HEK293 (cell line): ENCODE measurements at regions not wholly inside any gene's neighbourhood (a gene's known extent, or its start where the extent isn't known, plus 50 kb on each side); places are given as distances from the start of the nearest gene placed in this dataset.

Source experiments
- CTCF ChIA-PET: fragments of 350-600 bp; formaldehyde crosslinking; extraction: SDS; loops from one replicate; lab custom pipeline; 2021; ENCODE audit warnings: antibody characterized with exemption; lab: Yijun Ruan, JAX
- POLR2A ChIA-PET: fragments of 300-600 bp; formaldehyde crosslinking; extraction: SDS; loops from one replicate; lab custom pipeline; 2020; ENCODE audit warnings: antibody characterized with exemption, inconsistent platforms; lab: Yijun Ruan, JAX
- H3K27ac ChIP-seq: fragments of 200-500 bp; sonication (Bioruptor generic); 2 replicates; pipeline ENCODE4 v1.5.1; 2014; ENCODE audit warnings: low read depth, low read length, control low read depth, inconsistent platforms; ENCODE audit errors: extremely low read depth
- H3K36me3 ChIP-seq, 2 experiments: fragments of 200-500 bp in 1 of 2; sonication (Bioruptor generic) in 1 of 2; 1 replicate in 1 of 2; 2 replicates in 1 of 2; pipeline ENCODE4 v1.5.1; 2014 to 2017; ENCODE audit warnings: inconsistent platforms in 2 of 2, low read length in 2 of 2; ENCODE audit not compliant: control insufficient read depth in 2 of 2, insufficient read depth in 1 of 2
- H3K4me1 ChIP-seq: fragments of 200-500 bp; sonication (Bioruptor generic); 2 replicates; pipeline ENCODE4 v1.5.1; 2014; ENCODE audit warnings: mild to moderate bottlenecking, low read length, inconsistent platforms; ENCODE audit not compliant: control insufficient read depth, insufficient read depth
- H3K4me3 ChIP-seq: 2 replicates; pipeline ENCODE4 v1.5.1; 2011; ENCODE audit warnings: low read depth, mild to moderate bottlenecking, control low read depth, low read length, moderate library complexity
- H3K9me3 ChIP-seq: fragments of 200-500 bp; sonication (Bioruptor generic); 2 replicates; pipeline ENCODE4 v1.5.1; 2014; ENCODE audit warnings: low read depth, low read length, inconsistent platforms; ENCODE audit not compliant: control insufficient read depth, insufficient read depth
- FEZF1 ChIP-seq: fragments of 450-650 bp; formaldehyde crosslinking; IDR thresholded peaks from 2 replicates; pipeline ENCODE4 v1.5.1; 2016; ENCODE audit warnings: missing biosample characterization, missing genetic modification characterization
- GLI4 ChIP-seq: fragments of 450-650 bp; formaldehyde crosslinking; IDR thresholded peaks from 2 replicates; pipeline ENCODE4 v1.5.1; 2016; ENCODE audit warnings: missing biosample characterization, missing genetic modification characterization
- IKZF3 ChIP-seq: fragments of 450-650 bp; IDR thresholded peaks from 2 replicates; pipeline ENCODE4 v1.5.0; 2018; ENCODE audit warnings: missing biosample characterization, mild to moderate bottlenecking, missing genetic modification characterization, moderate library complexity
- OVOL3 ChIP-seq: fragments of 450-650 bp; formaldehyde crosslinking; IDR thresholded peaks from 2 replicates; pipeline ENCODE4 v1.5.1; 2016; ENCODE audit warnings: missing biosample characterization, missing genetic modification characterization
- PRDM6 ChIP-seq: fragments of 450-650 bp; formaldehyde crosslinking; IDR thresholded peaks from 2 replicates; pipeline ENCODE4 v1.5.1; 2017; ENCODE audit warnings: missing biosample characterization, missing genetic modification characterization
- SP2 ChIP-seq: fragments of 450-650 bp; formaldehyde crosslinking; IDR thresholded peaks from 2 replicates; pipeline ENCODE4 v1.5.1; 2016; ENCODE audit warnings: missing biosample characterization, missing genetic modification characterization
- YY1 ChIP-seq: fragments of 450-650 bp; formaldehyde crosslinking; IDR thresholded peaks from 2 replicates; pipeline ENCODE4 v1.5.1; 2018; ENCODE audit warnings: missing biosample characterization, missing genetic modification characterization
- ZBTB21 ChIP-seq: fragments of 450-650 bp; formaldehyde crosslinking; IDR thresholded peaks from 2 replicates; pipeline ENCODE4 v1.5.1; 2017; ENCODE audit warnings: missing biosample characterization, missing genetic modification characterization
- ZBTB44 ChIP-seq: fragments of 450-650 bp; IDR thresholded peaks from 2 replicates; pipeline ENCODE4 v1.5.1; 2018; ENCODE audit warnings: missing biosample characterization, mild to moderate bottlenecking, missing genetic modification characterization
- ZFP37 ChIP-seq: fragments of 450-650 bp; formaldehyde crosslinking; IDR thresholded peaks from 2 replicates; pipeline ENCODE4 v1.5.1; 2016; ENCODE audit warnings: missing biosample characterization, missing genetic modification characterization
- ZFP41 ChIP-seq: fragments of 450-650 bp; formaldehyde crosslinking; IDR thresholded peaks from 2 replicates; pipeline ENCODE4 v1.5.1; 2016; ENCODE audit warnings: missing biosample characterization, missing genetic modification characterization, borderline replicate concordance
- ZIC2 ChIP-seq: fragments of 450-650 bp; formaldehyde crosslinking; IDR thresholded peaks from 2 replicates; pipeline ENCODE4 v1.5.1; 2016; ENCODE audit warnings: missing biosample characterization, missing genetic modification characterization
- ZNF133 ChIP-seq: fragments of 450-650 bp; formaldehyde crosslinking; IDR thresholded peaks from 2 replicates; pipeline ENCODE4 v1.5.1; 2016; ENCODE audit warnings: missing biosample characterization, missing genetic modification characterization
- ZNF148 ChIP-seq: fragments of 450-650 bp; formaldehyde crosslinking; IDR thresholded peaks from 2 replicates; pipeline ENCODE4 v1.5.0; 2017; ENCODE audit warnings: missing biosample characterization, missing genetic modification characterization, borderline replicate concordance
- ZNF174 ChIP-seq: fragments of 450-650 bp; formaldehyde crosslinking; IDR thresholded peaks from 2 replicates; pipeline ENCODE4 v1.5.0; 2017; ENCODE audit warnings: missing biosample characterization, mild to moderate bottlenecking, missing genetic modification characterization
- ZNF280C ChIP-seq: fragments of 450-650 bp; formaldehyde crosslinking; IDR thresholded peaks from 2 replicates; pipeline ENCODE4 v1.5.1; 2016; ENCODE audit warnings: missing biosample characterization, missing genetic modification characterization
- ZNF302 ChIP-seq: fragments of 450-650 bp; formaldehyde crosslinking; IDR thresholded peaks from 2 replicates; pipeline ENCODE4 v1.5.1; 2016; ENCODE audit warnings: missing biosample characterization, missing genetic modification characterization, low read depth
- ZNF391 ChIP-seq: fragments of 450-650 bp; formaldehyde crosslinking; IDR thresholded peaks from 2 replicates; pipeline ENCODE4 v1.5.1; 2016; ENCODE audit warnings: low read depth, missing biosample characterization, missing genetic modification characterization, borderline replicate concordance
- ZNF48 ChIP-seq: fragments of 450-650 bp; formaldehyde crosslinking; IDR thresholded peaks from 2 replicates; pipeline ENCODE4 v1.5.1; 2016; ENCODE audit warnings: missing biosample characterization, missing genetic modification characterization
- ZNF513 ChIP-seq: fragments of 450-650 bp; IDR thresholded peaks from 2 replicates; pipeline ENCODE4 v1.5.1; 2018; ENCODE audit warnings: missing biosample characterization, missing genetic modification characterization
- ZNF514 ChIP-seq: fragments of 450-650 bp; formaldehyde crosslinking; IDR thresholded peaks from 2 replicates; pipeline ENCODE4 v1.5.1; 2016; ENCODE audit warnings: missing biosample characterization, missing genetic modification characterization
- ZNF529 ChIP-seq: fragments of 450-650 bp; formaldehyde crosslinking; IDR thresholded peaks from 2 replicates; pipeline ENCODE4 v1.5.1; 2017; ENCODE audit warnings: missing genetic modification characterization, missing biosample characterization; ENCODE audit not compliant: insufficient replicate concordance
- ZNF530 ChIP-seq: fragments of 450-650 bp; formaldehyde crosslinking; IDR thresholded peaks from 2 replicates; pipeline ENCODE4 v1.5.1; 2016; ENCODE audit warnings: low read depth, missing biosample characterization, missing genetic modification characterization
- ZNF544 ChIP-seq: fragments of 450-650 bp; formaldehyde crosslinking; IDR thresholded peaks from 2 replicates; pipeline ENCODE4 v1.5.0; 2017; ENCODE audit warnings: missing biosample characterization, missing genetic modification characterization
- ZNF548 ChIP-seq: fragments of 450-650 bp; formaldehyde crosslinking; IDR thresholded peaks from 2 replicates; pipeline ENCODE4 v1.5.1; 2016; ENCODE audit warnings: missing biosample characterization, missing genetic modification characterization
- ZNF571 ChIP-seq: fragments of 450-650 bp; formaldehyde crosslinking; IDR thresholded peaks from 2 replicates; pipeline ENCODE4 v1.5.0; 2017; ENCODE audit warnings: missing biosample characterization, missing genetic modification characterization
- ZNF610 ChIP-seq: fragments of 450-650 bp; formaldehyde crosslinking; IDR thresholded peaks from 2 replicates; pipeline ENCODE4 v1.5.1; 2016; ENCODE audit warnings: missing biosample characterization, missing genetic modification characterization, borderline replicate concordance
- ZNF629 ChIP-seq: fragments of 450-650 bp; formaldehyde crosslinking; IDR thresholded peaks from 2 replicates; pipeline ENCODE4 v1.5.1; 2017; ENCODE audit warnings: missing biosample characterization, missing genetic modification characterization
- ZNF707 ChIP-seq: fragments of 450-650 bp; formaldehyde crosslinking; IDR thresholded peaks from 2 replicates; pipeline ENCODE4 v1.5.1; 2016; ENCODE audit warnings: missing biosample characterization, missing genetic modification characterization

GRCh38 chr7:19364950-19365349 lies 219.7 kb upstream of the FERD3L start:
- Histone ChIP-seq H3K27ac (no peak overlapping the region), H3K9me3 (no peaks in the 10 kb centered on the region), H3K36me3 (no peaks in the 10 kb centered on the region), H3K4me3 (no peak overlapping the region), H3K4me1 (no peaks in the 10 kb centered on the region; the same call in 1 of the 2 replicates)
- ChIA-PET POLR2A (no interaction called here), CTCF (no interaction called here)
- TF ChIP-seq ZNF610 (tag by site-specific recombination) (no peak), GLI4 (tag by site-specific recombination) (no peak), ZNF629 (tag by site-specific recombination) (no peak), ZFP37 (tag by site-specific recombination) (no peak), OVOL3 (no peak), IKZF3 (tag by site-specific recombination) (no peak), ZNF48 (tag by site-specific recombination) (no peak), ZIC2 (tag by site-specific recombination) (no peak), ZNF280C (no peak), YY1 (tag by site-specific recombination) (no peak), ZNF513 (no peak), ZNF544 (no peak)

- POLR2A ChIA-PET = no interaction called here
- CTCF ChIA-PET = no interaction called here
- Histone ChIP-seq H3K36me3 (no peaks in the 10 kb centered on the region), H3K4me1 (no peaks in the 10 kb centered on the region), H3K4me3 (no peak overlapping the region), H3K9me3 (no peaks in the 10 kb centered on the region), H3K27ac (no peak overlapping the region)
- TF ChIP-seq ZNF707 (tag by site-specific recombination) (no peak), ZNF391 (no peak), ZNF148 (tag by site-specific recombination) (no peak), ZBTB44 (tag by site-specific recombination) (no peak), ZBTB21 (tag by site-specific recombination) (no peak), PRDM6 (tag by site-specific recombination) (no peak), ZNF174 (tag by site-specific recombination) (no peak), ZNF133 (tag by site-specific recombination) (no peak), ZNF302 (tag by site-specific recombination) (no peak), ZNF548 (tag by site-specific recombination) (no peak), ZNF530 (no peak), ZFP41 (no peak), ZNF514 (no peak), ZNF529 (tag by site-specific recombination) (no peak), ZNF571 (no peak), SP2 (tag by site-specific recombination) (no peak), FEZF1 (tag by site-specific recombination) (no peak)
Observed at GRCh38 chr7:19362099-19362498, 216.9 kb upstream of the FERD3L start.
